NB4 (cell line): ENCODE measurements at regions not wholly inside any gene's neighbourhood (a gene's known extent, or its start where the extent isn't known, plus 50 kb on each side); places are given as distances from the start of the nearest gene placed in this dataset.
"Not testable (repeated sequence)": the region's sequence is repeated elsewhere in the genome, so short reads cannot be mapped to it uniquely, and the experiment has no call there.

Source experiments
- MAX ChIP-seq: IDR thresholded peaks from 2 replicates; pipeline ENCODE4 v1.6.1; 2011; ENCODE audit warnings: low read depth, low read length
- MYC ChIP-seq: IDR thresholded peaks from 2 replicates; pipeline ENCODE4 v1.6.1; 2011; ENCODE audit warnings: low read depth, low read length
- POLR2A ChIP-seq: IDR thresholded peaks from 2 replicates; pipeline ENCODE4 v1.6.1; 2011; ENCODE audit warnings: mild to moderate bottlenecking; ENCODE audit not compliant: insufficient read length; ENCODE audit errors: extremely low read depth
- TF ChIP-seq, protein P1 (sequence below): IDR thresholded peaks from one replicate; pipeline ENCODE4 v1.5.1; 2012; ENCODE audit warnings: low read depth, low read length

GRCh38 chr7:153743434-153743833 lies 308.8 kb upstream of the DPP6 start:
- not testable (repeated sequence) for TF ChIP-seq POLR2A, MAX, MYC
- TF ChIP-seq, protein P1, sequence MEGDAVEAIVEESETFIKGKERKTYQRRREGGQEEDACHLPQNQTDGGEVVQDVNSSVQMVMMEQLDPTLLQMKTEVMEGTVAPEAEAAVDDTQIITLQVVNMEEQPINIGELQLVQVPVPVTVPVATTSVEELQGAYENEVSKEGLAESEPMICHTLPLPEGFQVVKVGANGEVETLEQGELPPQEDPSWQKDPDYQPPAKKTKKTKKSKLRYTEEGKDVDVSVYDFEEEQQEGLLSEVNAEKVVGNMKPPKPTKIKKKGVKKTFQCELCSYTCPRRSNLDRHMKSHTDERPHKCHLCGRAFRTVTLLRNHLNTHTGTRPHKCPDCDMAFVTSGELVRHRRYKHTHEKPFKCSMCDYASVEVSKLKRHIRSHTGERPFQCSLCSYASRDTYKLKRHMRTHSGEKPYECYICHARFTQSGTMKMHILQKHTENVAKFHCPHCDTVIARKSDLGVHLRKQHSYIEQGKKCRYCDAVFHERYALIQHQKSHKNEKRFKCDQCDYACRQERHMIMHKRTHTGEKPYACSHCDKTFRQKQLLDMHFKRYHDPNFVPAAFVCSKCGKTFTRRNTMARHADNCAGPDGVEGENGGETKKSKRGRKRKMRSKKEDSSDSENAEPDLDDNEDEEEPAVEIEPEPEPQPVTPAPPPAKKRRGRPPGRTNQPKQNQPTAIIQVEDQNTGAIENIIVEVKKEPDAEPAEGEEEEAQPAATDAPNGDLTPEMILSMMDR: not testable (repeated sequence)
